Non-pigmented ciliary epithelial cell (primary cell): ENCODE measurements at regions not wholly inside any gene's neighbourhood (a gene's known extent, or its start where the extent isn't known, plus 50 kb on each side); places are given as distances from the start of the nearest gene placed in this dataset.

ENCODE experiments used
- DNase-seq: peaks from one replicate; pipeline ENCODE4 v3.0.0-alpha.2; 2010; ENCODE audit warnings: low read depth

DNA sequence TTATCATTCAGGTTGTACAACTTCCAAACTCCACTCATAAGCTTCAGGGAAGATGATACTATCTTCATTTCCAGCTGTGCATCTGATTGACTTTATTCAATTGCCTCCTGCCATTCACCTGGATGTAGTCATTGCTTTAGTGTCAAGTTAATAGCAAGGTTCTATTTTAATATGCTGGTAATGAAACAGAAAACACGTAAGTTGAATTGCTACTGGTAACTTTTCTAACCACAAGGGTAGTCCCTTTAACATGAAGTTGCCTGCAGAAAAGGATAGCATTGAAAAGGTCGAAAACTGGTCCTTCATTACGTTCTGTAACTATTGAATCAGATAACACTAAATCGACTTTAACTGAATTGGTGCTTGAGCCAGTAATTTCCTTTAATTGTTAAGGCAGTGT, 459.4 kb upstream of the CDH6 start:
- DNase-seq = no peak

GRCh38 chr5:30725073-30725472, 468.4 kb upstream of the CDH6 start:
- no peak for DNase-seq

DNA sequence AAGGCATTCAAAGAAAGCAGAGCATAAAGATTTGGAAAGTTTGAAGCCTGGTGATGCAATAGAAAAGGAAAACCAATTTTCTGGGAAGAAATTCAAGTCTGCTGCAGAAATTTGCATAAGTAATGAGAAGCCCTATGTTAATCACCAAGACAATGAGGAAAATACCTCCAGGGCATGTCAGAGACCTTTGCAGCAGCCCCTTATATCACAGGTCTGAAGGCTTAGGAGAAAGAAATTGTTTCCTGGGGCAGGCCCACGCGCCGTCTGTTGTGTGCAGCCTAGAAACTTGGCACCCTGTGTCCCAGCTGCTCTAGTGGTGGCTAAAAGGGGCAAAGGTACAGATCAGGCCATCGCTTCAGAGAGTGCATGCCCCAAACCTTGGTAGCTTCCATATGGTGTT, 495.3 kb upstream of the CDH6 start:
- DNase-seq = no peak

DNA sequence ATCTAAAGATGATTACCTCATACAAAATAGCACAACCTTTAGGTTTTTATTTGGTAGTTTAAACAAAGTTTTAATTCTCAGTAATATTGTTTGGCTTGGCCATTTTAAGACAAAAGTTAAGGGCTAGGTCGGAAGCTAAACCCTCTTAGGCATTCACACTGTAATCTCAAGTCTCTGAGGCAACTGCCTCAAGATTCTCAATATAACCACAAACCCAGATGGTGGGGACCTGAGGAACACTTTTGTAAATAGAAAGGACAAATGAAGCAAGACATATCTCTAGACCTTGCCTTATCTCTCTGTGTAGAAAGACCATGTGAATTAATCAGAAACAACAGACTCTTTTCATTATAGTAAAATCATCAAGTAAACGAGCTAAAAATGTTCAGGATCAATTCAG, 500.2 kb upstream of the CDH6 start:
- DNase-seq = no peak

GRCh38 chr5:30690931-30691330, 502.6 kb upstream of the CDH6 start:
- no peak for DNase-seq

GRCh38 chr5:30687461-30687860, 506.0 kb upstream of the CDH6 start:
- no peak for DNase-seq

DNA sequence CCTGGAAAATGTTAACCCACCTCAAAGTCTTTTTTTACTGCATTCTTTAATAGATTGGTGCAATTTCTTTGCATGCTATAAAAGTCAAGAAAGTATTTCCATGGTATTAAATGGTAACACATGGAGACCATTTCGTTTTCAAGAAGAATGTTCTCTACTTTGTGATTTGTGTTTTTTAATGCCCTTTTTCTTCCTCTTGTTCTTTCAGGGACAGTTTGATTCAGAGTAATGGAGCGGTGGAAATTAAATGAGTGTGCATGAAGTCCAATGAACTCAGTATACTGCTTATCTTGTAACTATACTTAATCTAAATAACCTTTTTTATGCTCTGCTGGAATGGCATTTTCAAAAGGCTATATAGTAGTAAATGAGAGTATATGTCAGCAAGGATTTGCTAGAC, 507.0 kb upstream of the CDH6 start:
- no peak for DNase-seq

- DNase-seq = no peak
Observed at GRCh38 chr5:30676223-30676840, 517.2 kb upstream of the CDH6 start.

GRCh38 chr5:30667293-30667692, 526.2 kb upstream of the CDH6 start:
- DNase-seq = no peak

DNA sequence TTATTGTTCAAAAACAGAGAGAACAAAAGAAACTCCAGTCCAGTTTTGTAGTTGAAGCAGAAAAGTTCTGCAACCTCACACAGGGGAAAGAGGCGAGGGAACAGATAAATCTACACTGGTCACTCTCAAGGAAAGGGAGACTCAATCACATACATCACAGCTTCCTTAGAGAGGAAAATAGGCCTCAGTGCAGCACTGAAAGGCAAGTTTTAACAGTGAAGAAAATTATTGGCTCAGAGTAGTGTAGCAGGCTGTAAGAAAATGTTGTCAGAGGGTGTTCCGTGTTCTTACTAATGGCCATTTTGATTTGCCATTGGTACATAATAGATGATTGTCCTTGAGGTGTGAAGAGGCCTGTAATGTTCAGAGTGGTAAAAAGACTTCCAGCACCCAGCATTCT, 530.0 kb upstream of the CDH6 start:
- DNase-seq = no peak

GRCh38 chr5:30662373-30662772, 531.1 kb upstream of the CDH6 start:
- DNase-seq = no peak

DNA sequence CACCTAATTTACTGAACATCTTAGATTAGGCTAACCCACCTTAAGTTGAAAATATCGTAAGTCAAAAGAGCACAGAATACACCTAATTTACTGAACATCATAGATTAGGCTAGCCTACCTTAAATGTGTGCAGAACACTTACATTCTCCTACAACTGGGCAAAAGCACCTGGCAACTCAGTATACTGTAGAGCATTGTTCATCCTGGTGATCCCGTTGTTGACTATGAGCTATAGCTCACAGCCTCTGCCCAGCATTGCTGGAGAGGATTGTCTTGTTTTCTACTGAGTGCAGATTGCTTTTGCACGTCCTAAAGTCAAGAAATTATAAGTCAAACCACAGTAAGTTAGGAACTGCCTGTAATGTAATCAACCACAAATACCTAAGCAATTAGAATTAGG, 531.8 kb upstream of the CDH6 start:
- DNase-seq = no peak

DNA sequence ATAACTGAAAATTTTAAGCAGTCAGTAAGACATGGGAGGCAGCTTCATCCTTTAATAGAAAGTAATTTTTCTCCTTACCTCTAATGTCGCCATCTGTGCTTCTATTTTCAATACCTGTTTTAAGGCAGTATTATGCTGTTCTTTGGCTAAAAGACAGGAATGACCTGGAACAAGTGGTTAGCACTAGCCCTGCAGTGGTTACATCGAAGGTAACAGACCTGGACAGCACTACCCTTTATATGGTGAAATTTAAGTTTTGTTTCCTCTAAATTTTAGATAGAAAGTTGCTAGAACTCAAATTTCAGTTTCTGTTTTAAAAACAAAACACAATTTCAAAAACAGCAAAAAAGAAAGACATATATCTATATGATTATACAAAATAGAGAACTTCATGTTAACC, 534.1 kb upstream of the CDH6 start:
- DNase-seq = no peak

GRCh38 chr5:30650311-30650710, 543.2 kb upstream of the CDH6 start:
- no peak for DNase-seq

- no peak for DNase-seq
Observed at GRCh38 chr5:30638899-30639298, 554.6 kb upstream of the CDH6 start.

- DNase-seq = no peak
Observed at GRCh38 chr5:30627945-30628344, 565.5 kb upstream of the CDH6 start.

- no peak for DNase-seq
Observed at GRCh38 chr5:30626557-30626956, 566.9 kb upstream of the CDH6 start.

- no peak for DNase-seq
Observed at GRCh38 chr5:30620481-30621085, 572.9 kb upstream of the CDH6 start.

GRCh38 chr5:30608501-30608900, 585.0 kb upstream of the CDH6 start:
- no peak for DNase-seq

- DNase-seq = no peak
Observed at GRCh38 chr5:30607301-30607894, 586.1 kb upstream of the CDH6 start.

- DNase-seq = no peak
Observed at GRCh38 chr5:30605693-30606268, 587.7 kb upstream of the CDH6 start.

DNA sequence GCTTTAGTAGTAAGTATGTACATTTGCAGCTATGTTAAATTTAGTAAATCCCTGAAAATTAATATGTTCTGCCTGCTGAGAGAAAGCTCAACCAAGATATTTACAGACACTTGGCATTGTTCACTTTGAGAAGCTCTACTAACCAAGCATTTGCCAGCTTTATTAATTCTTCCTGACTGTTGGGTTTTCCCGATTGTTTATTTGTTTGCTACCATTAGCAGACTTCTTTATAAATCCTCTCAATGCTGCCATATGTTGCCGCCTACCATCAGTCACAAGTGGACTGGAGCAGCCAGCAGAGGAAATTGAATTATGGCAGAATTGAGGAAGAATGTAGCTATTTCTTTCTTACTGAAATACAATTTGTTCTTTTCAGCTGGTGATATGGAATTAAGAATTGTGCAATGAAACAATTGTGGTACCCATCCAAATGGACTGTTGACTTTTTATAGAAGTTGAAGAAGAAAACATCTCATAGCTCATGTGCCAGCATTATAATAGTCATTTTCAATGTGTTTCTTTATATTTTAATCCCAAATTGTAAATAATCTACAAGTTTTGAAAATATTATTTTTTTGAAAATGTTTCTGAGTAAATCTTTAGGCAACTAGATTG, 588.7 kb upstream of the CDH6 start:
- DNase-seq = no peak

DNA sequence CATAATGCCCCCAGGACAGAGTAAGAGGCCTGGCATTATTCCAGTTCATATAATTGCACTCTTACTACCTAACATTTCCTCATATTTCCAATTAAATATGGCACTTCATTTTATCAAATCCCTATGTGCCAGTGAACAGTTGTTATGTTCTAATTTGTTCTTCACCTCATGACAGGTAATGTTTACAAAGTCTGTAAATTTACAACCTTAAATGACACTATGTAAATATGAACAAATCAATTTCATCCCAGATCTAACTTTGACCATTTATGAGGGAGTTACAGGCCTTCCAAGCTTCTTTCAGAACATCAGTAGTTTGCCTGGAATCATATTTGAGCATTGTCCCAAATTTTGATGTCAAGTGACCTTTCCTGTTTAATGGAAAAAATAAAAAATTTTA, 592.6 kb upstream of the CDH6 start:
- no peak for DNase-seq
